H1 (cell line): ENCODE measurements at regions not wholly inside any gene's neighbourhood (a gene's known extent, or its start where the extent isn't known, plus 50 kb on each side); places are given as distances from the start of the nearest gene placed in this dataset.

Source experiments
- CTCF ChIA-PET: fragments of 300-600 bp; sonication (Branson Sonifier 250); formaldehyde crosslinking; loops from one replicate; lab custom pipeline; 2021; ENCODE audit not compliant: partially characterized antibody; lab: Charles Lee
- POLR2A ChIA-PET: fragments of 300-600 bp; sonication (Branson Sonifier 250); formaldehyde crosslinking; loops from one replicate; lab custom pipeline; 2021; ENCODE audit warnings: inconsistent platforms; ENCODE audit not compliant: partially characterized antibody; lab: Charles Lee
- DNase-seq, 2 experiments: peaks; one replicate each; pipeline versions ENCODE4 v3.0.0 to v3.0.0-alpha.2; 2010 to 2022; ENCODE audit warnings: low spot score in 2 of 2, low read depth in 1 of 2, mixed read lengths in 1 of 2
- FAIRE-seq: peaks from 2 replicates; lab custom pipeline; 2011; peaks lifted over from hg19 to GRCh38; lab: Jason Lieb, UNC
- H2AFZ ChIP-seq: 2 replicates; pipeline ENCODE4 v1.8.1; 2012; ENCODE audit warnings: low read length, inconsistent platforms
- H2AK5ac ChIP-seq: 2 replicates; pipeline ENCODE4 v1.6.1; 2013; ENCODE audit warnings: low read depth, low read length
- H2BK120ac ChIP-seq: replicated peaks from 2 replicates; pipeline ENCODE3; 2013; ENCODE audit warnings: low read depth, low read length, inconsistent platforms
- H2BK12ac ChIP-seq: 2 replicates; pipeline ENCODE4 v1.6.1; 2013; ENCODE audit warnings: low read depth, low read length
- H2BK15ac ChIP-seq: 2 replicates; pipeline ENCODE4 v1.6.1; 2013; ENCODE audit warnings: low read length
- H2BK20ac ChIP-seq: 2 replicates; pipeline ENCODE4 v1.6.1; 2013; ENCODE audit warnings: low read length
- H2BK5ac ChIP-seq: 2 replicates; pipeline ENCODE4 v1.6.1; 2013; ENCODE audit warnings: low read depth, low read length
- H3K14ac ChIP-seq: 2 replicates; pipeline ENCODE4 v1.6.1; 2013; ENCODE audit warnings: inconsistent platforms; ENCODE audit not compliant: insufficient read length
- H3K18ac ChIP-seq: 2 replicates; pipeline ENCODE4 v1.6.1; 2013; ENCODE audit warnings: low read length; ENCODE audit errors: extremely low read depth
- H3K23ac ChIP-seq: 2 replicates; pipeline ENCODE4 v1.6.1; 2013; ENCODE audit warnings: inconsistent platforms; ENCODE audit not compliant: insufficient read length
- H3K23me2 ChIP-seq: 2 replicates; pipeline ENCODE4 v1.6.1; 2013; ENCODE audit warnings: low read depth, low read length
- H3K27ac ChIP-seq: 2 replicates; pipeline ENCODE4 v1.6.1; 2011; ENCODE audit warnings: low read depth, low read length, inconsistent platforms
- H3K27me3 ChIP-seq, 4 experiments: replicated peaks in 1 of 4; 1 replicate in 1 of 4; 2 replicates in 3 of 4; pipeline versions ENCODE4 v1.6.1 to v1.8.1; 2011 to 2013; ENCODE audit warnings: low read length in 3 of 4, mild to moderate bottlenecking in 3 of 4, inconsistent platforms in 2 of 4, mixed read lengths in 2 of 4, moderate library complexity in 1 of 4; ENCODE audit not compliant: control insufficient read depth in 3 of 4, insufficient read depth in 3 of 4; ENCODE audit errors: extremely low read depth in 1 of 4
- H3K36me3 ChIP-seq, 4 experiments: 2 replicates each; pipeline versions ENCODE4 v1.6.1 to v1.8.1; 2011 to 2013; ENCODE audit warnings: mild to moderate bottlenecking in 4 of 4, low read length in 3 of 4, moderate library complexity in 2 of 4, control low read depth in 1 of 4, inconsistent platforms in 1 of 4; ENCODE audit not compliant: insufficient read depth in 4 of 4, control insufficient read depth in 2 of 4
- H3K4ac ChIP-seq: replicated peaks from 2 replicates; pipeline ENCODE3; 2013; ENCODE audit warnings: low read length, low read depth, mixed read lengths, inconsistent platforms; ENCODE audit not compliant: insufficient read length
- H3K4me1 ChIP-seq, 4 experiments: replicated peaks in 1 of 4; 1 replicate in 1 of 4; 2 replicates in 3 of 4; pipeline versions ENCODE4 v1.6.1 to v1.8.1; 2011 to 2013; ENCODE audit warnings: low read length in 3 of 4, inconsistent platforms in 2 of 4, mixed read lengths in 1 of 4; ENCODE audit not compliant: insufficient read depth in 4 of 4, control insufficient read depth in 3 of 4
- H3K4me2 ChIP-seq, 2 experiments: 2 replicates each; pipeline versions ENCODE4 v1.6.1 to v1.8.1; 2011 to 2013; ENCODE audit warnings: low read depth in 2 of 2, low read length in 2 of 2, control low read depth in 1 of 2, inconsistent platforms in 1 of 2, mild to moderate bottlenecking in 1 of 2; ENCODE audit not compliant: insufficient read depth in 1 of 2
- H3K4me3 ChIP-seq, 4 experiments: fragments of 200-600, 300-600 bp in 1 of 4; sonication (generic), shearing (Covaris generic), sonication (Bioruptor Twin) in 1 of 4; 2 replicates each; pipeline versions ENCODE4 v1.5.1 to v1.8.1; 2011 to 2016; ENCODE audit warnings: low read length in 4 of 4, low read depth in 3 of 4, control low read depth in 2 of 4, inconsistent platforms in 2 of 4, mild to moderate bottlenecking in 2 of 4, mixed read lengths in 1 of 4, moderate library complexity in 1 of 4; ENCODE audit not compliant: insufficient read depth in 2 of 4; ENCODE audit errors: extremely low read depth in 1 of 4
- H3K56ac ChIP-seq: replicated peaks from 2 replicates; pipeline ENCODE3; 2013; ENCODE audit warnings: low read depth, mild to moderate bottlenecking, mixed read lengths, low read length, inconsistent platforms; ENCODE audit not compliant: insufficient read length
- H3K79me1 ChIP-seq: 2 replicates; pipeline ENCODE4 v1.6.1; 2013; ENCODE audit warnings: low read depth, low read length, control low read depth
- H3K79me2 ChIP-seq, 2 experiments: 2 replicates each; pipeline versions ENCODE4 v1.6.1 to v1.8.1; 2012 to 2013; ENCODE audit warnings: low read length in 2 of 2, mild to moderate bottlenecking in 2 of 2, inconsistent platforms in 1 of 2; ENCODE audit not compliant: insufficient read depth in 2 of 2, control insufficient read depth in 1 of 2
- H3K9ac ChIP-seq, 4 experiments: replicated peaks in 1 of 4; 1 replicate in 1 of 4; 2 replicates in 3 of 4; pipeline versions ENCODE4 v1.6.1 to v1.8.1; 2011 to 2013; ENCODE audit warnings: low read depth in 3 of 4, low read length in 3 of 4, control low read depth in 2 of 4, mild to moderate bottlenecking in 2 of 4, moderate library complexity in 2 of 4, inconsistent platforms in 1 of 4; ENCODE audit errors: extremely low read depth in 1 of 4
- H3K9me3 ChIP-seq, 2 experiments: 2 replicates each; pipeline versions ENCODE4 v1.6.1 to v1.8.1; 2012 to 2013; ENCODE audit warnings: mild to moderate bottlenecking in 2 of 2, moderate library complexity in 2 of 2, control low read depth in 1 of 2, inconsistent platforms in 1 of 2, low read depth in 1 of 2, low read length in 1 of 2, mixed read lengths in 1 of 2; ENCODE audit not compliant: insufficient read depth in 2 of 2
- H4K20me1 ChIP-seq, 2 experiments: replicated peaks in 1 of 2; 2 replicates each; pipeline versions ENCODE3 to v1.8.1; 2011 to 2013; ENCODE audit warnings: inconsistent platforms in 2 of 2, low read length in 2 of 2, mild to moderate bottlenecking in 1 of 2; ENCODE audit not compliant: insufficient read depth in 2 of 2, control insufficient read depth in 1 of 2
- H4K5ac ChIP-seq: 2 replicates; pipeline ENCODE4 v1.6.1; 2013; ENCODE audit warnings: low read length, low read depth, mixed read lengths, inconsistent platforms; ENCODE audit not compliant: insufficient read length
- H4K8ac ChIP-seq: 2 replicates; pipeline ENCODE4 v1.8.0; 2013; ENCODE audit warnings: mild to moderate bottlenecking, moderate library complexity, low read length, inconsistent platforms; ENCODE audit not compliant: insufficient read depth; ENCODE audit errors: extremely low read depth
- H4K91ac ChIP-seq: replicated peaks from 2 replicates; pipeline ENCODE3; 2013; ENCODE audit warnings: low read length, mixed read lengths, inconsistent platforms; ENCODE audit not compliant: insufficient read length
- ATF3 ChIP-seq: IDR thresholded peaks from 2 replicates; pipeline ENCODE4 v1.6.1; 2011; ENCODE audit warnings: low read depth, mild to moderate bottlenecking, low read length; ENCODE audit not compliant: insufficient read depth
- CREB1 ChIP-seq: IDR thresholded peaks from 2 replicates; pipeline ENCODE4 v1.6.1; 2012; ENCODE audit warnings: inconsistent platforms
- EP300 ChIP-seq, 2 experiments: IDR thresholded peaks; 1 replicate in 1 of 2; 2 replicates in 1 of 2; pipeline ENCODE4 v1.6.1; 2011 to 2012; ENCODE audit warnings: low read depth in 2 of 2, low read length in 2 of 2, mild to moderate bottlenecking in 2 of 2, borderline replicate concordance in 1 of 2, inconsistent platforms in 1 of 2, moderate library complexity in 1 of 2
- FOSL1 ChIP-seq: IDR thresholded peaks from 2 replicates; pipeline ENCODE4 v1.6.1; 2011; ENCODE audit warnings: mild to moderate bottlenecking, low read depth, low read length, moderate library complexity; ENCODE audit not compliant: insufficient read depth
- GTF2F1 ChIP-seq: IDR thresholded peaks from 2 replicates; pipeline ENCODE4 v1.6.1; 2012; ENCODE audit warnings: low read depth, low read length, improper control_type of control experiment, borderline replicate concordance
- JUN ChIP-seq: IDR thresholded peaks from 2 replicates; pipeline ENCODE4 v1.6.1; 2011; ENCODE audit warnings: low read depth, mild to moderate bottlenecking, improper control_type of control experiment, low read length
- JUND ChIP-seq: IDR thresholded peaks from 2 replicates; pipeline ENCODE4 v1.6.1; 2011; ENCODE audit warnings: mild to moderate bottlenecking, improper control_type of control experiment, low read length
- KDM1A ChIP-seq: fragments of 200-600, 300-600 bp; sonication (generic); IDR thresholded peaks from 2 replicates; pipeline ENCODE4 v1.7.1; 2016; ENCODE audit warnings: mild to moderate bottlenecking, low read length, borderline replicate concordance
- KDM4A ChIP-seq: IDR thresholded peaks from one replicate; pipeline ENCODE4 v1.7.1; 2012; ENCODE audit warnings: low read depth, mild to moderate bottlenecking, moderate library complexity, low read length, inconsistent platforms; ENCODE audit not compliant: severe bottlenecking
- MAFK ChIP-seq: IDR thresholded peaks from 2 replicates; pipeline ENCODE4 v1.6.1; 2012; ENCODE audit warnings: low read depth, mild to moderate bottlenecking, improper control_type of control experiment, low read length
- RBBP5 ChIP-seq: IDR thresholded peaks from 2 replicates; pipeline ENCODE4 v1.7.1; 2012; ENCODE audit warnings: low read depth, mild to moderate bottlenecking, inconsistent platforms, low read length, moderate library complexity, borderline replicate concordance
- SP1 ChIP-seq: IDR thresholded peaks from 2 replicates; pipeline ENCODE4 v1.6.1; 2011; ENCODE audit warnings: low read depth, low read length
- SRF ChIP-seq: IDR thresholded peaks from 2 replicates; pipeline ENCODE4 v1.6.1; 2011; ENCODE audit warnings: mild to moderate bottlenecking, low read depth, low read length, moderate library complexity
- TAF1 ChIP-seq: IDR thresholded peaks from 2 replicates; pipeline ENCODE4 v1.6.1; 2011; ENCODE audit warnings: mild to moderate bottlenecking, low read depth, low read length
- YY1 ChIP-seq: IDR thresholded peaks from 2 replicates; pipeline ENCODE4 v1.6.1; 2011; ENCODE audit warnings: low read depth, mild to moderate bottlenecking, low read length
- WGBS, 2 experiments: shearing (Covaris generic) in 1 of 2; methylation state at CpG; one replicate each; pipeline versions ENCODE4 v1.1.6 to v1.1.7; 2013 to 2015; ENCODE audit warnings: low lambda C conversion rate in 2 of 2, mixed read lengths in 2 of 2, inconsistent platforms in 1 of 2, low coverage in 1 of 2, missing lambda C conversion rate in 1 of 2; ENCODE audit not compliant: insufficient replicate concordance in 2 of 2, insufficient coverage in 1 of 2, insufficient read length in 1 of 2; ENCODE audit errors: extremely low coverage in 1 of 2, missing lambda C conversion rate in 1 of 2; 5-methylcytosine and 5-hydroxymethylcytosine counted together

GRCh38 chr10:47063858-47064257, 152.6 kb downstream of the PTPN20 start:
- ChIA-PET CTCF (interaction anchor here (1.1 to 3.8 kb wide), 6 partner anchors 8 to 248 kb away, joined by 3 to 14 read pairs (median 6); no protein-coding TSS in a partner anchor), POLR2A (no interaction called here)
- Histone ChIP-seq H2BK5ac (no peak overlapping the region), H3K27ac (no peak overlapping the region), H3K14ac (no peak overlapping the region), H3K9me3 (no peaks in the 10 kb centered on the region), H2AFZ (no peak overlapping the region), H2BK15ac (no peak overlapping the region), H3K4me3 (no peak overlapping the region), H3K36me3 (no peaks in the 10 kb centered on the region), H3K23ac (no peak overlapping the region), H3K4me2 (no peak overlapping the region), H3K9ac (no peak overlapping the region), H3K79me2 (no peaks in the 10 kb centered on the region), H2BK120ac (no peak overlapping the region), H3K27me3 (no peaks in the 10 kb centered on the region; a peak in 1 of 7 replicates), H3K4me1 (no peaks in the 10 kb centered on the region), H4K5ac (no peak overlapping the region), H3K56ac (no peak overlapping the region), H3K23me2 (no peaks in the 10 kb centered on the region), H2BK12ac (no peak overlapping the region), H2AK5ac (no peak overlapping the region), H3K79me1 (no peaks in the 10 kb centered on the region), H4K20me1 (no peaks in the 10 kb centered on the region), H2BK20ac (no peak overlapping the region), H4K8ac (no peak overlapping the region), H3K4ac (no peak overlapping the region), H4K91ac (no peak overlapping the region), H3K18ac (no peak overlapping the region)
- 88% methylated on average over 1 of the region's 1 CpG; no CpG with 5 or more reads in 1 of the 2 experiments for WGBS, 2 experiments
- FAIRE-seq (no peak), DNase-seq (no peak)
- TF ChIP-seq CREB1 (no peak), ATF3 (no peak), GTF2F1 (no peak), SP1 (no peak), YY1 (no peak), SRF (no peak), JUND (no peak), RBBP5 (no peak), KDM1A (no peak), KDM4A (no peak), TAF1 (no peak), MAFK (no peak), EP300 (IDR thresholded peaks at IDR 0.05; ENCODE audit: borderline replicate concordance in 1 of 2, low read depth in 2 of 2, low read length in 2 of 2) (no peak), FOSL1 (no peak), JUN (no peak)
